ENCODE measurements at regions not wholly inside any gene's neighbourhood (a gene's known extent, or its start where the extent isn't known, plus 50 kb on each side); places are given as distances from the start of the nearest gene placed in this dataset.
"Not testable (repeated sequence)": the region's sequence is repeated elsewhere in the genome, so short reads cannot be mapped to it uniquely, and the experiment has no call there.

DNA sequence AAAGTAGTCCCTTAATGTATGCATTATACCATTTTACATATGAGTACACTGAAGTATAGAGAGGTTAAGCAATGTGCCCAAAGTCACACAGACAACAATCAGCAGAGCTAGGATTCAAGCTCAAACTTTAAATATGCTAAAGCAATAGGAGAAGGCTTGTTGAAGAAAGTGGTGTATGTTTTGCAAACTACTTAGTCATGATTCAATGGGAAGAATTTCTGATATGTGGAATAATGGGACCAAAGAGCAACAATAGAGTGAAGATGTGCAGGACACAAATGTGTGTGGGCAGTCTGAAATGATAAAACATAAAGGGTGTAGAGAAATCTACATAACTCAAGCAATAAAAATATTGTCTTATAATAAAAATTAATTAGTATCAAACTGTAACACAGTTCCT is 109.0 kb upstream of the ARSJ start:
- no peak for DNase-seq

DNA sequence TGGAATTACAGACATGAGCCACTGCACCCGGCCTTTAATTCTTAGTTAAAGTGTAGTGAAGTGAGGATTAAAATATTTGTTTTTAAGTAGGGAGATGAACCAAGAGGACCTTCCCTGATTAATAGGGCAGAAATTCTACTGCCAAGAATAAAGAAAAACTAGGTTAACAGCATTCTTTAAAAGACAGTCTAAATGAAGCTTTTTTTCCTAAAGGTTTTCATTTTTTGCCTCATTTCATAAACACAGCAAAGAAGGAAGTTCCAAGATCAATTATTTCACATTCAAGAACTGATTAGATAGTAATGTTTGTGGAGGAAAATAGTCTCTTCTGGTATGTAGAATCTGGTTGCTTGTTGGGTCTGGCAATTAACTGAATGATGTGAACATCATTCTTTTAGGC is 112.1 kb upstream of the ARSJ start:
- no peak for DNase-seq

DNA sequence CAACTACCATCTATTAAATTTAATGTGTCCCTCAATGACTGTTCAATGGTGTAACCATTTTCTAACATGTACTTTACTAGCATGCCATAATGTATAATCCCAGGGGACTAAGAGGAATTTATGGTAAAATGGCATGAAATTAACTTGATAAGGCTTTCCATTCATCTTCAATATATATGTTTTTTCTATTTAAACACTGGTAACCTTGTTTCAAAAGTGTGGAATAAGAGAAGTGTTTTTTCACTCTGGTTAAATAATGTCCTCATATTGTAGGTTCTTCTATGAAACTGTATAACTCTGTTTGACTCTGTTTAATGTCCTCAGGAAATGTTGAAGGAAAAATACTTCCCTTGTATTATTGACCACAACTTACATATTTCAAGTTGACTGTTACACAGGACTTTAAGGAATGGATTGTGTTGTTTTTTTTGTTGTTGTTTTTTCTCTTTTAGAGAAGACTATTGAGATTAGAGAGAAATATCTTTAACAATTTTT is 113.8 kb upstream of the ARSJ start:
- no peak for DNase-seq

DNA sequence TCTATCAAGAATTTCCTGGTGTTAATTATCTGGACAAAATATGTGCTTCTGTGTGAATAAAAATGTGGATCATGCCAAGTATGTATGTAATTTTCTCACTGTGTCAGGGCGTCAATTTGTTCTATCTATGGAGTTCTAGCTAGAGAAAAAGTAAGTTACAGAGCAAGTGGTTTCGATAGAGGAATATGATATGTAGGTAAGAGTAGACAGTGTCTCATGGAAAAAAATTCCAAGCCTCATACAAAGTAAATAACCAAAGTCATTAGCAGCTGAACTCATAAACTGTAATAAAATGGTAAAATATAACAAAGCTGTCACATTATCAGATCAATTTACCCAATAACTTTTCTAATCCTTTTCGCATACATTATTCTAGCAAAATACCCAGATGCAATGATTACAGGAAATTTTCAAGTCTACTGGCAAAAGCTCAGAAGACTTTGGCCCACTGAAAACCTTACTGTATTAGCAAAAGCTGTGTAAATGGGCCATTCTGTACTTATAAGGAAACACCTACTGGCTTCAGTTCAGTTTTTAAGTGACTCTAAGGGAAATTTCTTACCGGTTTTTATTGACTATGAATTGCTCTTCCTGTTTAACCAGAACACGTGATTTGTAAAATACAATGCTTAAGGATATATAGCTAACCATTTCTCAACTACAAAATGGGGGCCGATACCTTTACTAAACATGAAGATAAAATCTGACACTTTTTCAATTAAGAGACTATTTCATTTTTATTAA is 121.0 kb upstream of the ARSJ start:
- no peak for DNase-seq

DNA sequence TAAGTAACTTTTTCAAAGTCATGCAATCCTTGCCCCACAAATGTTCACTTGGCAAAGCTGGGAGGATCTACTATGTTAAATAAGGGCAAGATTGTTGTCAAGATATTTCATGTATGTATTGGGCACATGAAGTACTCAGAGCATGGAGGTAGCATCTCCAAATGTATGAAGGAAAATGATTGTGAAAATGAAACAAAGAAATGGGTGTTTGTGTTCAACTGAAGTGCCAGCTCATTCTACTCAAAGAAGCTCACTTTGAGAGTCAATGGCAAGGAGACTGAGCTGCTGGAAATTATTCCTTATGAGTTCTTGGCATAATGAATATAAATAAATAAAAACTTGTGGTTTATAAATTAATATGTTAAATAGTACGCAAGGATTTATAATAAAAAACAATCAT is 124.5 kb upstream of the ARSJ start:
- DNase-seq: no peak

DNA sequence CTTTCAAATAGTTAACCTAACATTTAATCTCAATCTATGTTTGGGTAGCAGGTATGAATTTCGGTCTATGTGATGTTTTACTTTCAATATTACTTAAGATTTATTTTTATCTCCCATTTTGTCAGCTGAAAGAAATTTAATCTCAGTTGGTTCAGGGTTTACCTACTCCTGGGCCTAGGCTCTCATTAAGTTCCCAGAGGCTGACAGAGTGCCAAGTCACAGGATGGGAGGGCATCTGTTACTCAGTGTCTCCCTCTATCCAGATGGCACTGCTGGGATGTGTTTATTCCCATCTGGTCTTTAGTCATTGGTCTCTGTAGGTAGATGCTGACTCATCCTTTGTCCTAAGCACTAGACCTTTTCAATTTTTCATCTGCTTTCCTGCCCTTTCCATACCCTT is 129.4 kb upstream of the ARSJ start:
- DNase-seq: no peak

DNA sequence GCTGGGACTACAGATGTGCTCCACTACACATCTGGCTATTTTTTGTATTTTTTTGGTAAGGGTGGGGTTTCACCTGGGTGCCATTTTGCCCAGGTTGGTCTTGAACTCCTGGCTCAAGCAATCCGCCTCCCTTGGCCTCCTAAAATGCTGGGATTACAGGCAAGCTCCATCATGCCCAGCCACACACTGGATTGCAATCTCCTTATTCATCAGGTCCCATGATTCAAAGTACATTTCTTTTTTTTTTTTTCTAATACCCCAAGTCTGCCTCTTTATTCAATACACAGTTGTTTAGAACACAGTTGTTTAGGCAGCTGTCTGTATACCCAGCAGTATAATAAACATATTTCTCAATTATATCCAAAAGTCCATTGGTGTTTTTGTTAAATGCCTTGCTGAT is 130.3 kb upstream of the ARSJ start:
- no peak for DNase-seq

DNA sequence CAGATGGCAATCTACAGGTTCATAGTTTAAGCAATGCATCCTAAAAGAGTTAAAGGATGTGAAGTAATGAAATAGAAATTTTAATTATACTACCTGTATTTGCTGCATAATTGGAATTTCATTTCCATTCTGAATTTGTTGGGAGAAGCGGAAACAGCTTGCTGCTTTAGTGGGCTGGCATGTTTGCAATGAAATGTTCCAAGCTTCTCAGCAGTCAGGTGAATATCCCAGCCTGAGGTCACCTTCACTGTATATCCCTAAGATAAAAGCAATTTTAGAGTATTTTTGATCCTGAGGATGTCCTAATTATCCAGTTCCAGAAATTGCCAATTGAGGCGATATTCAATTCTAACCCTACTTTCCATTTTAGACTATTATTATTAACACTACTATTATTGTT is 136.1 kb upstream of the ARSJ start:
- DNase-seq: no peak

DNA sequence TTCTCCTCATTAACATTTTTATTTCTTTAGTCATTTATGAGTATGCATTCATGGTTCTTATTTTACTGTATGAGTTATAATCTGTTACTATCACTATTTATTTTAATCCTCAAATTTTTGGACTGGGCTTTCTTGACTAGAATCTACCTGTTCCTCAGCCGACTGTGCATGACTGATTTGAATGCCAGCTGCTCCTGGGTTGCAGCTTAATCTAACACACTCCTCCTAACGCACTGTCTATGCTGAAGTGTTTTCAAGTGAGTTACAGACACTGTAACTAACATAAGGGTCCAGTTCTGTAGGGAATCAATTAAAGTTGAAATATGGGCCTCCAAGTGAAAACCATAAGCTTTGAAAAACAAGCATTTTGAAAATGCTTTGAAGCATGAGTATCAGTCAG is 137.4 kb upstream of the ARSJ start:
- no peak for DNase-seq

DNA sequence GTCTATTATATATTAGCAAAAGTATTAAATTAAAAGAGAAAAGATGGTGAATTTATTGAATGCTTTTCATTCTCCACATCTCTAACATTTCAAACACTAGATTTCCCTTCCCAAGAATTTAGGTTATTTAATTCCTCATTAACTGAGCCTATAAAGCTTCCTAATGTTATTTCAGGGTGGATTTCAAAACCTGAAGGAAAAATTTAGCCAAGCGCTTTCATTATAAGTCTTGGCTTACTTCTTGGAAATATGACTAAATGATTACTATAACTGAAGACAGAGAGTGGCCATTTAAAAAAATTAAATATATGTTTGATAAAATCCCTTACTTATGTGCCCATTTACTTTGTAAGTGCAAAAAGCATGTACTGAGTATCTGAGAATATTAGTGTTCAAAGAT is 141.8 kb upstream of the ARSJ start:
- DNase-seq: no peak

DNA sequence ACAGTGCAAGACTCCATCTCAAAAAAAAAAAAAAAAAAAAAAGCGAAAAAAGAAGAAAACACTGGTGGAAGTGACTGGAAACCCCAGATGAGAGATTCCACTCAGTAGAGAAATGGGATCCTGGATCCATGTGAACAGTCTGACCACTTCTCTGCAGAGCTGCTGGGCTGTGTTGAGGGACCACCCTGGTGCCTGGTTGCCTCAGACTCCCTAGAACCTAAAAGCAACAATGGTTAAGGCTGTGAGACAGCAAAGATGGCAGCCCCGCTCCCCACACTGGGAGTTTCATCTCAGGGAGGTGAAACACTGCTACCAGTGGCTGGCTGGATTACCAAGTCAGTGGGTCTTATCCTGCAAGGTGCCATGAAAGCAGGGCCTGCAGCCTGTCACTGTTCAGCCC is 152.8 kb upstream of the ARSJ start:
- DNase-seq: no peak

DNA sequence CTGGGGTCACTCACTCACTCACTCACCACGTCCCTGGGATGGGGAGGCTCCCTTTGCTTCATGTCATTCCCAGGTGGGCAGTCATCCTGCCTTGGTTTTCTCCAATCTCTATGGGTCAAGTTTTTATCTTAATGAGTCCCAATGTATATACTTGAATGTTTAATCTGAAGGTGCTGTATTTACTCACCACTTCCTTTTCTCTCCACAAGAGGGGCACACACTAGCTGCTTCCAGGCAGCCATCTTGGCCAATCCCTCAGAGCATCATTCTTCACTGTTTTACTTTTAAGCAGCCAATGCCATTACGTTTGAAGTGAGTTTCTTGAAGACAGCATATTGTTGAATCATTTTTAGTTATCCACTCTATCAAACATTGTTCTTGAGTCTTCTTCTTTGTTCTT is 153.4 kb upstream of the ARSJ start:
- no peak for DNase-seq

DNA sequence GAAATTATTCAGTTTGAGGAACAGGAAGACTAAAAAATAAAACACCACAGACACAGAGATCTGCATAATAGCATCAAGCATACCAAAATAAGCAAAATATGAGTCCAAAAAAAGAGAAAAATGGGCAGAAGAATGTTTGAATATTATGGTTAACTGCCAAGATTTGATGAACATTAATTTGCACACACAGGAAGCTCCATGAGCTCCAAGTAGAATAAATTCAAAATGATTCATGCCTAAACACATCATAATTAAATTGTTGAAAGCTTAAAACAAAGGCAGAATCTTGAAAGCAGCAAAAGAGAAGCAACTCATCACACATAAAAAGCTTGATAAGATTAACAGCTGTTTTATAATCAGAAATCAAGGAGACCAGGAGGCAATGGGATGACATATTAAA is 156.6 kb upstream of the ARSJ start:
- no peak for DNase-seq

DNA sequence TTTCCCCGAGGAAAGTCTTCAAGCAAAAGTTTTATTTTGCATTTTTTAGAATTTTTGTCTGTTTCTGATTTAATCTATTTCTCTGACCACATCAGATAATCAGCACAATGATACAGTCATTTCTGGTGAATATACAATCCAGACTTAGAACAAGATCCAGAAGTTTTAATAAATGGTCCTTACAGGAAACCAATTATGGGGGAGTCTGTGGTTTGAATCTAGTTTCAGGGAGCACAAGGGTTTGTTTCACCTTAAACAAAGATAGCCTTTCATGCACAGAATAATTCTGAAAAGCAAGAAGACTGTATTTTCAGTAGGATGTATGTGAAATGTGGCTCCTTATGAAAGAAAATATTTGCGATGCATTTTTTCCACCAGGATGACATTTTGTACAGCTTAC is 158.5 kb upstream of the ARSJ start:
- DNase-seq: no peak

DNA sequence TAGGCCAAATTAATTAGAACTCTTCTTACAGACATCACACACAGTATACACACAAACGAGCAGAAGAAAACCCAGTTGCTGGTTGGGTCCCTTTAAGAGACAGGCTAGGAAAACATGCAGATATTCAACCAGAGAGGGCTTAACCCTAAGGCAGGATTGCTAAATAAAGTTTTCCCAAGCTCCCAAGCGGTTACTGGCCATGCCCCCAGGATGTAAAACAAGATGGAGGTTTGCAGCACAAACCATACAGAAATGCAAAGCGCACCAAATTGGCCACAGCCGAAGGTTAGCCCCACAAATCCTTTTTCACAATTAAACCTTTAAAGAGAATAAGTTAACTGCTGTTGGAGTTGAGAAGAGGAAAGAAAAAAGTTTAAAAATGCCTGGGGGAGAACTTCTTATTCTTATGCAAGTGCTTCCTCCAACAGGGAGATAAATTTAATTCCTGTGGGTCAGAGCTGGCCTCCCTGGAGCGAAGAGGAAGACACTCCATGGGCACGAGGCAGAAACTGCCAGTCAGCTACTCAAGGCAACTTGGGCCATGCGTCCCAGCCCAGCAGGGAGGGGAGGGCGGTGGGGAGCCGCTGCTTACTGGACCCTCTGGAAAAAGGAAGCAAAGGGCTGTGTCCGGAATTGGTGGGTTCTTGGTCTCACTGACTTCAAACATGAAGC is 167.6 kb upstream of the ARSJ start:
- DNase-seq: no peak

DNA sequence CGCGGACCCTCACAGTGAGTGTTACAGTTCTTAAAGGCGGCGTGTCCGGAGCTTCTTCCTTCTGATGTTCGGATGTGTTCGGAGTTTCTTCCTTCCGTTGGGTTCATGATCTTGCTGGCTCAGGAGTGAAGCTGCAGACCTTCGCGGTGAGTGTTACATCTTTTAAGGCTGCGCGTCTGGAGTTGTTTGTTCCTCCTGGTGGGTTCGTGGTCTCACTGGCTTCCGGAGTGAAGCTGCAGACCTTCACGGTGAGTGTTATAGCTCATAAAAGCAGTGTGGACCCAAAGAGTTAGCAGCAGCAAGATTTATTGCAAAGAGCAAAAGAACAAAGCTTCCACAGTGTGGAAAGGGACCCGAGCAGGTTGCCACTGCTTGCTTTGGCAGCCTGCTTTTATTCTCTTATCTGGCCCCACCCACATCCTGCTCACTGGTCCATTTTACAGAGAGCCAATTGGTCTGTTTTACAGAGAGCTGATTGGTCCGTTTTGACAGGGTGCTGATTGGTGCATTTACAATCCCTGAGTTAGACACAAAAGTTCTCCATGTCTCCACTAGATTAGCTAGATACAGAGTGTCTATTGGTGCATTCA is 168.3 kb upstream of the ARSJ start:
- DNase-seq: not testable (repeated sequence)

DNA sequence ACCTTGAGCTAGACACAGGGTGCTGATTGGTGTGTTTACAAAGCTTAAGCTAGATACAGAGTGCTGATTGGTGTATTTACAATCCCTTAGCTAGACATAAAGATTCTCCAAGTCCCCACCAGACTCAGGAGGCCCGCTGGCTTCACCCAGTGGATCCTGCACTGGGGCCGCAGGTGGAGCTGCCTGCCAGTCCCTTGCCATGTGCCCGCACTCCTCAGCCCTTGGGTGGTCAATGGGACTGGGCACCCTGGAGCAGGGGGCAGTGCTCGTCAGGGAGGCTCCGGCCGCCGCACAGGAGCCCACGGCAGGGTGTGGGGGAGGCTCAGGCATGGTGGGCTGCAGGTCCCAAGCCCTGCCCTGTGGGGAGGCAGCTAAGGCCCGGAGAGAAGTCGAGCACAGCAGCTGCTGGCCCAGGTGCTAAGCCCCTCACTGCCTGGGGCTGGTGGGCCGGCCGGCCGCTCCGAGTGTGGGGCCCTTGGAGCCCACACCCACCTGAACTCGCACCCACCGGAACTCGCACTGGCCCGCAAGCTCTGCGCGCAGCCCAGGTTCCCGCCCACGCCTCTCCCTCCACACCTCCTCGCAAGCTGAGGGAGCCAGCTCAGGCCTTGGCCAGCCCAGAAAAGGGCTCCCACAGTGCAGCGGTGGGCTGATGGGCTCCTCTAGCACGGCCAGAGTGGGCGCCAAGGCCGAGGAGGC is 169.1 kb upstream of the ARSJ start:
- not testable (repeated sequence) for DNase-seq

DNA sequence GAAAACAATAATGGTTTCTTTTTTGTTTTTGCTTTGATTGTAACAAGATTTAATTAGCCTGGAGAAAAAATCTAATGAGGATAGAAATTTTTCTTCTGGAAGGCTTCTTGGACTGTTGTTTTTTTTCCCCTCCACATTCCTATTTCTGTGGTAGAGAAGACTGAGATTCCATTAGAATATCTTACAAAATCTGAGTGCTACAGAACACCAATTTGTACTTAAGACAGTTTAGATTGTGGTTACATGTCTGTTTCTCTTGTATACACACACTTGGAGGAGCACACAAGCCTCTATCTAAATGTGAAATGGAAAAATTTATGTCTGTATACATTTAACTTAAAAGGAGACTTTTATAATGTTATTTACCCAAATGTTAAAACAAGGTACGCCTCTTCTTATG is 176.9 kb upstream of the ARSJ start:
- DNase-seq: no peak

DNA sequence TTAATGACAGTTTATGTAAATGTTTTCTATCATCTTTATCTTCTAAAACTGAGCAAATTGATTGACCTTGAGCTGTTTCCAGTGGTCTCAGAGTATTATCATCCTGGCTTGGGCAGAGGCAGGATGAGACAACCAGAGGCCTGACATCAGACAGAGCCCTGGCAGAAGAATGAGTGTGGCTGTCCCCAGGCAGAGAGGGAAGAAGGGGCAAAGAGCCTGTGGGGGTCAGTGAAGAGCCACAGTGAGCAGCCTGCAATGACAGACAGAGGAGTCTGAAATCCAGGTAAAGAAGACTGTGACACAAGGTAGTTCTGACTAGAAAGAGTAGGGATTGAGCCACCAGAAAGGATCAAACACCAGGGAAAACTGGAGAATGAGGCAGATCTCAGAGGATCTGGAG is 182.4 kb upstream of the ARSJ start:
- DNase-seq: no peak

DNA sequence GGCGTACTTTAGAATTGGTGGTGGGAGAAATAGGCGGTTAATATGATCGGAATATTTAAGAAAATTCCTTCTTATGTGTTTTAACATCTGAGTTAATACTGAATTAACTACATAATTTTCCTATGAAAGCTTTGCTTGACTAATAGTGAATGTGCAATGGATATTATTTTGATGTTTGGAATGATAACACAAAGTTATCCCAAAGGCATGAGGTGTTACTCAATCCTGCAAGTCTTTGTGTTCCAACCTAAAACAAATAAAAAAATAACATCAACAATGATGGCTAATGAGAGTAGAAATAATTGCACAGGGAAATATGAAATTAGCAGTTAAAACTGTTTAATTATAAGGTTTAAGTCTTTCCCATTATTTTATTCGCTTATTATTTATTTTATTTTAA is 183.6 kb upstream of the ARSJ start:
- no peak for DNase-seq

DNA sequence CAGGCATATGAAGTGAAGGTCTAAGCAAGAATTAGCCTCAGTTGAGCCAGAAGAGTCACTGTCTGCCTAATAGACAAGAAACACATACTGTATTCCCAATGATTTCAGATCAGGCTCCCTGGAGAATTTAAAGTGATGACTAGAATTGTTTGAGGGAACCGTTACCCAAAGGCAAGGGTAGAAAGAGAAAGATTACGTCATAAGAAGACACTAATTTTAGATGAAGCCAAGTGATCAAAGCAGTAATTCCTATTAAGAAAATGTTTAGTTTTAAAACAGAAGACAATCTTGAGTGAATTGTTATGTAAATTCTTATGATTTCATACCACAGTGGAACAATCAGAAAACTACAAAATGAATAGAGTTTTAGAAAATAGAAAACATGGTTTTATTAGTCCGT is 194.5 kb upstream of the ARSJ start:
- DNase-seq: no peak

DNA sequence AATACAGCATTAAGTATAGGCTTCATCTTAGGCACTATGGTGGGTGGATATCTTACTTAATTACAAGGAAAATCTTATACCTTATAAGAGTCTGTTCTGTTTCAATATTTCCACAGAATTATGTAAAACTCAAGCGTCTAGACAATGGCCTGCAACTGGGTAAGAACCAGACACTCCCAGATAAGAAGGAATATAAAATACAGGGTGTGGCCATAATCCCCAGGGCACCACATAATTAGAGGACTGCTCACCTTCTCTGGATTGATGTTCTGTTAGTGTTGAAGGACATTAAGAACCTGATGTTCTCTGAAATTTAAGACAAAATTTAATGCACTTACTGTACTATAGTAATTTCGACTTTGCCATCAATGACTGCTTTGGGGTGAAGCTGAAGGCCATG is 198.2 kb upstream of the ARSJ start:
- no peak for DNase-seq

DNA sequence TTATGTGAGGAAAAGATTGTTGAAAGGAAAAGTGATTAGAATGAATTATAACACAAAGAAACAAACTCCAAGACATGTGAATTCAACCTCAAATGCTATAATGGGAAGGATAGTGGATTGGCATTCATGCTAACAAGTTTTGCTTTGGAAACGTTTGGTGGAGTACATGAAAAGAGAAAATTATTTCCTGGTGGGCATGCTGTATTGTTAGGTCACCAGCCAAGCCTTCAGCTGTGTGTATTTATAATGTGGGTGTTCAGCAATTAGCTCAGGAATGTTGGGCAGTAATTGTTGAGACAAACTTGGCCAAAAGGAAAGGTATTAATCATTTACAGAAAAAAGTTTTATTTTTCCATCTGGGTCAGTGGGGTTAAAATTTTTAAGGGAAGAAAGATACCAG is 198.9 kb upstream of the ARSJ start:
- no peak for DNase-seq

DNA sequence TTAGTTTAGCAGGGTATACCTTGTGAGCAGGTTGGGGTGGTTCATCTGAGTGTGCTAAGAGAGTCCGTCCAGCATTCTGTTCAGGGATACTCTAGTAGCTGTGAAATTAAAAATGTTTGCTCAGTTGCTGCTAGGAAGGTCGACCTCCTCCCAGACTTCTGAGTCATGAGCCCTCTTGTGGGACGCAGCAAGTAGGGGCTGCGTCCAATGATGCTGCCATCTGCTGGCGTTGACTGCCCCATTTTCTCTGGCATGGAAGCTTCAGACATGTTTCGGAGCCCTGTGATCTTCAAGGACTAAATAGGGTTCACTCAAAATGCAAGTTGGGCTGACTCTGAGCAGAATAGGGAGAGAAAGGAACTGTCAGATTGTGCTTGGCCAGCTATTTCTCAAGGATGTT is 201.0 kb upstream of the ARSJ start:
- DNase-seq: no peak
